Fibroblast of mammary gland (primary cell): ENCODE measurements at regions not wholly inside any gene's neighbourhood (a gene's known extent, or its start where the extent isn't known, plus 50 kb on each side); places are given as distances from the start of the nearest gene placed in this dataset.

Experiments
- DNase-seq: peaks from one replicate; pipeline ENCODE4 v3.0.0-alpha.2; 2010; ENCODE audit warnings: low read depth
- H3K4me3 ChIP-seq: 2 replicates; pipeline ENCODE4 v1.5.1; 2011; ENCODE audit warnings: low read depth, mild to moderate bottlenecking, low read length, moderate library complexity; ENCODE audit not compliant: control insufficient read depth
- TF ChIP-seq, protein P1 (sequence below): conservative IDR thresholded peaks from 2 replicates; pipeline ENCODE4 v1.5.1; 2011; ENCODE audit warnings: low read depth, low read length, inconsistent platforms; ENCODE audit not compliant: control insufficient read depth, insufficient read depth

DNA sequence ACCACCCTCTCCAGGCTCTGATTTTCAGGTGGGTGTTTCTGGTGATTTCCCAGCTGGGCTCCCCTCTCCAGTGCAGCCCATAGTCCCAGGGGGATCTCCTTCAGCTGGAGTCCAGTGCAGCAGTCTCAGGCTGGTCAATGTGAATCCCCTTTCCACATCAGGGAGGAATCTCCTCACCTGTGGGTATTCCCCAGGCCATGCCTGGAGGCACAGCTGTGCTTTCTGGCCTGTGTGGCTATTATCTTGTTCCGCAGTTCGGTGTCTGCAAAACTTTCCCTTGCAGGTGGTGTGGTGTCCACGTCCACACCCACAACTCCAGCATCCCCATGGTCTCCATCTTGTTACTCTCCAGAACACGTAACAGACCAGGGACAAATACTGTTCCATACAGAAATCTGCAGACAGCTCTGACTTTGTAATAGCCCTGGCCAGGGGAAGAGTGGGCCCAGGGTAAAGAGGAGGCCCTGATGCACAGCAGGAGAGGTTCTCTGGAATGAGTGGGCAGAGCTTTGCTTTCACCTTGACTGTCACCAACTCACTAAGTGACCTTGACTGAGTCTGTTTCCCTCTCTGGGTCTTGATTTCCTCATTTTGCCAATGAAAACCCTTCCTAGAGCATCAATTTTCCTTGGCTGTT is 183.2 kb downstream of the CSNK2A3 start:
- DNase-seq = no peak
- TF ChIP-seq, protein P1, sequence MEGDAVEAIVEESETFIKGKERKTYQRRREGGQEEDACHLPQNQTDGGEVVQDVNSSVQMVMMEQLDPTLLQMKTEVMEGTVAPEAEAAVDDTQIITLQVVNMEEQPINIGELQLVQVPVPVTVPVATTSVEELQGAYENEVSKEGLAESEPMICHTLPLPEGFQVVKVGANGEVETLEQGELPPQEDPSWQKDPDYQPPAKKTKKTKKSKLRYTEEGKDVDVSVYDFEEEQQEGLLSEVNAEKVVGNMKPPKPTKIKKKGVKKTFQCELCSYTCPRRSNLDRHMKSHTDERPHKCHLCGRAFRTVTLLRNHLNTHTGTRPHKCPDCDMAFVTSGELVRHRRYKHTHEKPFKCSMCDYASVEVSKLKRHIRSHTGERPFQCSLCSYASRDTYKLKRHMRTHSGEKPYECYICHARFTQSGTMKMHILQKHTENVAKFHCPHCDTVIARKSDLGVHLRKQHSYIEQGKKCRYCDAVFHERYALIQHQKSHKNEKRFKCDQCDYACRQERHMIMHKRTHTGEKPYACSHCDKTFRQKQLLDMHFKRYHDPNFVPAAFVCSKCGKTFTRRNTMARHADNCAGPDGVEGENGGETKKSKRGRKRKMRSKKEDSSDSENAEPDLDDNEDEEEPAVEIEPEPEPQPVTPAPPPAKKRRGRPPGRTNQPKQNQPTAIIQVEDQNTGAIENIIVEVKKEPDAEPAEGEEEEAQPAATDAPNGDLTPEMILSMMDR = no peak
- no peak overlapping the region for H3K4me3 ChIP-seq

GRCh38 chr11:11167806-11168205 is 185.2 kb downstream of the CSNK2A3 start:
- no peak for DNase-seq
- no peak overlapping the region for H3K4me3 ChIP-seq
- TF ChIP-seq, protein P1 = no peak

DNA sequence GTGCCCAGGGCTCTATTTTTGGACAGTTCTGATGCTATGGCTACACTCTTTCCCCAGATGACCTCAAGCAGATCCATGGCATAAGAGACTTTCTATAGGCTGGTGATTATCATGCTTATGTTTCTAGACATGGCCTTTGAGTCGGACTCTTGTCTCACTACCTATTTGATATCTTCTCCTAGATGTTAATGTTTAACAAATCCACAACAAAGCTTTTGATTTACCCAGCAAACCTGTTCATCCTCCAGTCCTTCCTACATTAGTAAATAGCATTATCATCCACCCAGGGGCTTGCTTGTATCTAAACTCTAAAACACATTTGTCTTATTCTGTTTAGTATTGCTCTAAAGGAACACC is 188.7 kb downstream of the CSNK2A3 start:
- TF ChIP-seq, protein P1 = no peak
- H3K4me3 ChIP-seq = no peak overlapping the region
- DNase-seq = no peak

DNA sequence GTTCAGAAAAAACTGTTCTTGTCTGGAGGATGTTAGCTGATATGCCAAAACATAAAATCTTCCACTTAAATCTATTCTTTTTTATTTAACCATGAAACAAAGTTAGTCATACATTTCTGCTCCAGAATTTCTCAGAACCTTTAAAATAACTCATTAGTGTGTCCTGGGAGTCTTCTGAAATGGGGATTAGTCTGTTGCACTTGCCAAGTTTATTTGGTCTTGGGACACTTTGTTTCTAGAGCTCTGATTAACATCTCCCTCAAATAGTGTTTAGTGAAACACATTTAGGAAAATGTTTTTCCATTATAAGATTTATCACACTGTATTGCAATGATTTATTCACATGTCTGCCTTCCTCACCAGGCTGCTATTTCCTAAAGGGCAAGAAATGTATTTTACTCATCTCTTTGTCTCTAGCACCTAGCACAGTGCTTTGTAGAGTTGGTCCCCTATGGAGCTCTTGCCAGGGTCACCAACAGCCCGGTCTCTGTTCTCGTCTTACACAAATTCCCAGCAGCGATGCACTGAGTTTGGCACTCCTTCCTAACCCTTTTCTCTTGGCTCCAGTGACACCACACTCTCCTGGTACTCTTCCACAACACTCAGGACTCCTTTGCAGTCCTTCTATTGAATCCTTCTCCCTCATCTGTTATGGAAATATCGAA is 189.2 kb downstream of the CSNK2A3 start:
- TF ChIP-seq, protein P1 = no peak
- DNase-seq = no peak
- no peak overlapping the region for H3K4me3 ChIP-seq

- peak; percentile 12 for DNase-seq
- TF ChIP-seq, protein P1 = peak; percentile 6
- H3K4me3 ChIP-seq = no peak overlapping the region
Measured at GRCh38 chr11:11163236-11163635, 189.8 kb downstream of the CSNK2A3 start.

GRCh38 chr11:11157185-11157584 is 195.9 kb downstream of the CSNK2A3 start:
- TF ChIP-seq, protein P1 = peak; percentile 57
- DNase-seq = peak; percentile 31
- H3K4me3 ChIP-seq = no peak overlapping the region
